ENCODE measurements at regions not wholly inside any gene's neighbourhood (a gene's known extent, or its start where the extent isn't known, plus 50 kb on each side); places are given as distances from the start of the nearest gene placed in this dataset.

- Mint-ChIP-seq H3K36me3 (ENCODE audit: low read depth) (peaks cover 7% of the 10 kb centered on the region; the same call in 2 of the 3 replicates), H3K27me3 (ENCODE audit: insufficient read depth, low read depth, poor library complexity) (no peaks in the 10 kb centered on the region), H3K27ac (no peak overlapping the region), H3K4me1 (no peaks in the 10 kb centered on the region; the same call in 2 of the 3 replicates), H3K9me3 (peaks cover 13% of the 10 kb centered on the region), H3K4me3 (no peak overlapping the region)
- H3K9me2 ChIP-seq (ENCODE audit: insufficient read depth), result no peaks in the 10 kb centered on the region
- no peaks in the 10 kb centered on the region for H4K20me1 ChIP-seq (replicated peaks; ENCODE audit: insufficient read depth)
- H2AFZ ChIP-seq, result no peak overlapping the region
- H3F3A ChIP-seq (replicated peaks; ENCODE audit: low read depth), result no peaks in the 10 kb centered on the region
- no peak for ATAC-seq
- DNase-seq (ENCODE audit: low spot score), result no peak
- no peak overlapping the region for H3K4me3 ChIP-seq
- no peak overlapping the region for H3K4me2 ChIP-seq
- no peaks in the 10 kb centered on the region for H3K4me1 ChIP-seq (ENCODE audit: insufficient read depth)
- no peaks in the 10 kb centered on the region for H3K36me3 ChIP-seq (ENCODE audit: insufficient read depth)
- no peak for TF ChIP-seq EZH2 (IDR thresholded peaks at IDR 0.05; ENCODE audit: low read depth, unreplicated experiment)
- TF ChIP-seq STAT1 (IDR thresholded peaks at IDR 0.05; ENCODE audit: unreplicated experiment), result no peak
- TF ChIP-seq JUNB (IDR thresholded peaks at IDR 0.05; ENCODE audit: unreplicated experiment), result no peak
- no peak for TF ChIP-seq CTCF (conservative IDR thresholded peaks at IDR 0.05; ENCODE audit: low read depth in 2 of 2)
- no peak for TF ChIP-seq ETS1 (IDR thresholded peaks at IDR 0.05)
- no peak for TF ChIP-seq ZNF114 (CRISPR knock-in tag; IDR thresholded peaks at IDR 0.05)
- no peak for TF ChIP-seq EZH2phosphoT487 (IDR thresholded peaks at IDR 0.05; ENCODE audit: unreplicated experiment)
- no peak for TF ChIP-seq CREB1 (CRISPR knock-in tag; IDR thresholded peaks at IDR 0.05; ENCODE audit: low read depth)
- TF ChIP-seq REST (IDR thresholded peaks at IDR 0.05; ENCODE audit: unreplicated experiment), result no peak
- TF ChIP-seq ZNF331 (CRISPR knock-in tag; IDR thresholded peaks at IDR 0.05; ENCODE audit: low read depth), result no peak
- no peak for TF ChIP-seq NANOG (IDR thresholded peaks at IDR 0.05; ENCODE audit: borderline replicate concordance)
- TF ChIP-seq POLR2AphosphoS5 (IDR thresholded peaks at IDR 0.05; ENCODE audit: low read depth), result no peak
- TF ChIP-seq ZNF462 (CRISPR knock-in tag; IDR thresholded peaks at IDR 0.05), result no peak
- H3K79me2 ChIP-seq (replicated peaks; ENCODE audit: insufficient read depth), result no peaks in the 10 kb centered on the region
- H3K27me3 ChIP-seq (ENCODE audit: insufficient read depth), result no peaks in the 10 kb centered on the region
- H3K27ac ChIP-seq (ENCODE audit: low read depth), result no peak overlapping the region
Observed at GRCh38 chr5:135739383-135739981, 95.0 kb upstream of the SLC25A48 start.
